SK-N-SH (cell line): ENCODE measurements at regions not wholly inside any gene's neighbourhood (a gene's known extent, or its start where the extent isn't known, plus 50 kb on each side); places are given as distances from the start of the nearest gene placed in this dataset.

Source experiments
- CTCF ChIA-PET: fragments of 300-600, 350-600 bp; formaldehyde crosslinking; extraction: SDS; loops from one replicate; lab custom pipeline; 2021; lab: Yijun Ruan, JAX
- POLR2A ChIA-PET: fragments of 350-600 bp; sonication (Branson Sonifier 250); formaldehyde crosslinking; extraction: SDS; loops from one replicate; lab custom pipeline; 2020; ENCODE audit warnings: antibody characterized with exemption, inconsistent platforms; lab: Yijun Ruan, JAX
- DNase-seq: peaks from one replicate; pipeline ENCODE4 v3.0.0; 2012
- H2AFZ ChIP-seq: fragments of 200-600 bp; sonication (generic); 2 replicates; pipeline ENCODE4 v1.8.1; 2016; ENCODE audit warnings: antibody characterized with exemption, mild to moderate bottlenecking, low read depth
- H3F3A ChIP-seq: fragments of 200-600 bp; sonication (generic); replicated peaks from 2 replicates; pipeline ENCODE3; 2016; ENCODE audit warnings: antibody characterized with exemption, mild to moderate bottlenecking; ENCODE audit not compliant: insufficient read depth
- H3K27ac ChIP-seq, 2 experiments: fragments of 200-500 bp in 1 of 2; fragments of 200-600 bp in 1 of 2; sonication (Bioruptor generic) in 1 of 2; sonication (generic), shearing (Covaris generic) in 1 of 2; 2 replicates each; pipeline versions ENCODE4 v1.5.1 to v1.6.1; 2014 to 2016; ENCODE audit warnings: low read depth in 2 of 2, inconsistent platforms in 1 of 2, low read length in 1 of 2, mild to moderate bottlenecking in 1 of 2, mixed read lengths in 1 of 2
- H3K27me3 ChIP-seq: fragments of 200-600 bp; sonication (generic), shearing (Covaris generic); 2 replicates; pipeline ENCODE4 v1.6.1; 2016; ENCODE audit warnings: mixed run types; ENCODE audit not compliant: insufficient read depth
- H3K36me3 ChIP-seq, 2 experiments: fragments of 200-500 bp in 1 of 2; fragments of 200-600 bp in 1 of 2; sonication (Bioruptor generic) in 1 of 2; sonication (generic) in 1 of 2; replicated peaks in 1 of 2; 2 replicates each; pipeline versions ENCODE3 to v1.5.1; 2014 to 2016; ENCODE audit warnings: low read length in 1 of 2, mild to moderate bottlenecking in 1 of 2; ENCODE audit not compliant: insufficient read depth in 2 of 2, control insufficient read depth in 1 of 2
- H3K4me1 ChIP-seq, 2 experiments: fragments of 200-500 bp in 1 of 2; fragments of 200-600 bp in 1 of 2; sonication (Bioruptor generic) in 1 of 2; sonication (generic), shearing (Covaris generic) in 1 of 2; 2 replicates each; pipeline versions ENCODE4 v1.5.1 to v1.6.1; 2014 to 2016; ENCODE audit warnings: low read depth in 1 of 2, low read length in 1 of 2, mixed run types in 1 of 2; ENCODE audit not compliant: insufficient read depth in 2 of 2, control insufficient read depth in 1 of 2
- H3K4me2 ChIP-seq: fragments of 200-600 bp; sonication (generic), shearing (Covaris generic); 2 replicates; pipeline ENCODE4 v1.6.1; 2017; ENCODE audit warnings: mixed run types
- H3K4me3 ChIP-seq, 2 experiments: fragments of 200-500 bp in 1 of 2; fragments of 200-600 bp in 1 of 2; sonication (Bioruptor generic) in 1 of 2; sonication (generic), shearing (Covaris generic) in 1 of 2; 2 replicates each; pipeline versions ENCODE4 v1.5.1 to v1.8.1; 2014 to 2016; ENCODE audit warnings: low read depth in 2 of 2, inconsistent platforms in 1 of 2, low read length in 1 of 2, mild to moderate bottlenecking in 1 of 2, mixed read lengths in 1 of 2, moderate library complexity in 1 of 2
- H3K79me2 ChIP-seq: fragments of 200-600 bp; sonication (generic); 2 replicates; pipeline ENCODE4 v1.8.1; 2017; ENCODE audit warnings: mild to moderate bottlenecking; ENCODE audit not compliant: insufficient read depth
- H3K9ac ChIP-seq: fragments of 200-600 bp; sonication (generic); 2 replicates; pipeline ENCODE4 v1.6.1; 2017; ENCODE audit warnings: mixed run types
- H3K9me2 ChIP-seq: fragments of 200-600 bp; sonication (generic); 2 replicates; pipeline ENCODE4 v1.6.1; 2017; ENCODE audit warnings: mixed run types
- H3K9me3 ChIP-seq: fragments of 200-600 bp; sonication (generic); 2 replicates; pipeline ENCODE4 v1.6.1; 2017; ENCODE audit warnings: mixed run types, mild to moderate bottlenecking, moderate library complexity
- H4K20me1 ChIP-seq: fragments of 200-600 bp; sonication (generic); 2 replicates; pipeline ENCODE4 v1.6.1; 2017; ENCODE audit warnings: mild to moderate bottlenecking, mixed run types; ENCODE audit not compliant: insufficient read depth
- CHD2 ChIP-seq: fragments of 150-350 bp; IDR thresholded peaks from 2 replicates; pipeline ENCODE4 v1.6.1; 2018; ENCODE audit warnings: low read length; ENCODE audit not compliant: partially characterized antibody
- CTCF ChIP-seq: fragments of 200-600 bp; sonication (generic); IDR thresholded peaks from 2 replicates; pipeline ENCODE4 v1.6.1; 2017; ENCODE audit warnings: antibody characterized with exemption, mild to moderate bottlenecking, moderate library complexity
- ELF1 ChIP-seq: IDR thresholded peaks from 2 replicates; pipeline ENCODE4 v1.4.0; 2012
- FOSL2 ChIP-seq: IDR thresholded peaks from 2 replicates; pipeline ENCODE4 v1.4.0; 2012; ENCODE audit warnings: low read depth, mild to moderate bottlenecking, moderate library complexity, borderline replicate concordance
- GABPA ChIP-seq: IDR thresholded peaks from 2 replicates; pipeline ENCODE4 v1.4.0; 2012; ENCODE audit warnings: low read depth, mild to moderate bottlenecking
- GATA2 ChIP-seq: sonication (generic); formaldehyde crosslinking; IDR thresholded peaks from 2 replicates; pipeline ENCODE4 v1.5.0; 2020; ENCODE audit warnings: mild to moderate bottlenecking, missing genetic modification reagents
- JUND ChIP-seq: IDR thresholded peaks from 2 replicates; pipeline ENCODE4 v1.4.0; 2012
- MAX ChIP-seq: IDR thresholded peaks from 2 replicates; pipeline ENCODE4 v1.4.0; 2012; ENCODE audit warnings: low read depth
- MEF2A ChIP-seq: IDR thresholded peaks from 2 replicates; pipeline ENCODE4 v1.4.0; 2012; ENCODE audit warnings: low read depth, borderline replicate concordance
- NFIC ChIP-seq: IDR thresholded peaks from 2 replicates; pipeline ENCODE4 v1.4.0; 2012; ENCODE audit warnings: borderline replicate concordance
- PBX3 ChIP-seq: IDR thresholded peaks from 2 replicates; pipeline ENCODE4; 2012
- POLR2AphosphoS5 ChIP-seq: IDR thresholded peaks from 2 replicates; pipeline ENCODE4 v1.6.1; 2012; ENCODE audit warnings: low read depth, low read length
- RAD21 ChIP-seq: IDR thresholded peaks from 2 replicates; pipeline ENCODE4 v1.6.1; 2012; ENCODE audit warnings: mild to moderate bottlenecking, low read length
- REST ChIP-seq: IDR thresholded peaks from 2 replicates; pipeline ENCODE4 v1.6.1; 2012; ENCODE audit warnings: mild to moderate bottlenecking, low read depth, low read length, moderate library complexity
- SIN3A ChIP-seq: IDR thresholded peaks from 2 replicates; pipeline ENCODE4 v1.6.1; 2012; ENCODE audit warnings: low read depth, mild to moderate bottlenecking, low read length, moderate library complexity, borderline replicate concordance
- TAF1 ChIP-seq: IDR thresholded peaks from 2 replicates; pipeline ENCODE4 v1.6.1; 2012; ENCODE audit warnings: low read depth, mild to moderate bottlenecking, low read length, moderate library complexity, borderline replicate concordance
- USF1 ChIP-seq: IDR thresholded peaks from 2 replicates; pipeline ENCODE4 v1.4.0; 2012; ENCODE audit warnings: low read depth, borderline replicate concordance
- USF2 ChIP-seq: fragments of 150-350 bp; IDR thresholded peaks from 2 replicates; pipeline ENCODE4 v1.6.1; 2017; ENCODE audit warnings: antibody characterized with exemption, low read length, low read depth, borderline replicate concordance
- ZBTB33 ChIP-seq: IDR thresholded peaks from 2 replicates; pipeline ENCODE4 v1.4.0; 2012; ENCODE audit warnings: low read depth, borderline replicate concordance
- WGBS: methylation state at CpG from one replicate; pipeline ENCODE4 v1.1.6; 2017; ENCODE audit warnings: low lambda C conversion rate; 5-methylcytosine and 5-hydroxymethylcytosine counted together

GRCh38 chr4:174397366-174398155, 113.8 kb downstream of the CEP44 start (continued):
- TF ChIP-seq USF2 (no peak), MEF2A (no peak)

GRCh38 chr4:174396599-174397110, 112.9 kb downstream of the CEP44 start:
- H3K9ac ChIP-seq: no peak overlapping the region
- no peaks in the 10 kb centered on the region for H3K4me1 ChIP-seq
- no peaks in the 10 kb centered on the region for H3K9me3 ChIP-seq
- no peak overlapping the region for H3K4me2 ChIP-seq
- TF ChIP-seq GATA2: no peak
- TF ChIP-seq FOSL2: no peak
- no peak for TF ChIP-seq CHD2
- no peak for TF ChIP-seq POLR2AphosphoS5
- no peak for TF ChIP-seq TAF1
- no peak for TF ChIP-seq REST
- no peak for TF ChIP-seq ZBTB33
- TF ChIP-seq PBX3: no peak
- TF ChIP-seq RAD21: no peak
- no peak for TF ChIP-seq SIN3A
- TF ChIP-seq ELF1: no peak
- no peak for TF ChIP-seq USF1
- TF ChIP-seq MAX: no peak
- no peak for TF ChIP-seq NFIC
- no peak for TF ChIP-seq CTCF
- no peak for TF ChIP-seq JUND
- no peak for TF ChIP-seq GABPA
- 35% methylated on average over 5 of the region's 5 CpGs for WGBS
- H3F3A ChIP-seq: no peaks in the 10 kb centered on the region
- H3K4me3 ChIP-seq: no peak overlapping the region
- no peaks in the 10 kb centered on the region for H3K36me3 ChIP-seq
- H3K27ac ChIP-seq: no peak overlapping the region
- H3K9me2 ChIP-seq: no peaks in the 10 kb centered on the region; the same call in 1 of the 2 replicates
- H3K27me3 ChIP-seq: no peaks in the 10 kb centered on the region; the same call in 1 of the 2 replicates
- H2AFZ ChIP-seq: no peak overlapping the region
- DNase-seq: no peak
- no peaks in the 10 kb centered on the region for H3K79me2 ChIP-seq
- CTCF ChIA-PET: no interaction called here
- POLR2A ChIA-PET: no interaction called here
- H4K20me1 ChIP-seq: no peaks in the 10 kb centered on the region
